ENCODE measurements at regions not wholly inside any gene's neighbourhood (a gene's known extent, or its start where the extent isn't known, plus 50 kb on each side); places are given as distances from the start of the nearest gene placed in this dataset.

DNA sequence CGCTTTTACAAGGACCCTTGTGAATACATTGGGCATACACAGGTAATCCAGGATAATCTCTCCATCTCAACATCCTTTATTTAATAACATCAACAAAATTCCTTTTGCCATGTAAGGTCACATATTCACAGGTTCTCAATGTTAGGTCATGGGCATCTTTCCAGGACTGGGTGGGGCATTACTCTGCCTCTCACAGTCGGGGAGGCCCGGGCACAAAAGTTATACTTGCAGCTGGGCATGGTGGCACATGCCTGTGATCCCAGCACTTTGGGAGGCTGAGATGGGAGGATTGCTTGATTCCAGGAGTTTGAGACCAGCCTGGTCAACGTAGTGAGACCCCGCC is 93.7 kb upstream of the AP1S2 start:
- no peak for TF ChIP-seq EZH2phosphoT487 (IDR thresholded peaks at IDR 0.05; ENCODE audit: borderline replicate concordance, low read depth, low read length)
- TF ChIP-seq, protein P1, sequence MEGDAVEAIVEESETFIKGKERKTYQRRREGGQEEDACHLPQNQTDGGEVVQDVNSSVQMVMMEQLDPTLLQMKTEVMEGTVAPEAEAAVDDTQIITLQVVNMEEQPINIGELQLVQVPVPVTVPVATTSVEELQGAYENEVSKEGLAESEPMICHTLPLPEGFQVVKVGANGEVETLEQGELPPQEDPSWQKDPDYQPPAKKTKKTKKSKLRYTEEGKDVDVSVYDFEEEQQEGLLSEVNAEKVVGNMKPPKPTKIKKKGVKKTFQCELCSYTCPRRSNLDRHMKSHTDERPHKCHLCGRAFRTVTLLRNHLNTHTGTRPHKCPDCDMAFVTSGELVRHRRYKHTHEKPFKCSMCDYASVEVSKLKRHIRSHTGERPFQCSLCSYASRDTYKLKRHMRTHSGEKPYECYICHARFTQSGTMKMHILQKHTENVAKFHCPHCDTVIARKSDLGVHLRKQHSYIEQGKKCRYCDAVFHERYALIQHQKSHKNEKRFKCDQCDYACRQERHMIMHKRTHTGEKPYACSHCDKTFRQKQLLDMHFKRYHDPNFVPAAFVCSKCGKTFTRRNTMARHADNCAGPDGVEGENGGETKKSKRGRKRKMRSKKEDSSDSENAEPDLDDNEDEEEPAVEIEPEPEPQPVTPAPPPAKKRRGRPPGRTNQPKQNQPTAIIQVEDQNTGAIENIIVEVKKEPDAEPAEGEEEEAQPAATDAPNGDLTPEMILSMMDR (conservative IDR thresholded peaks at IDR 0.05; ENCODE audit: low read length) = no peak
- Histone ChIP-seq H3K4me2 (ENCODE audit: low read length) (no peak overlapping the region), H3K9me3 (ENCODE audit: low read length) (no peaks in the 10 kb centered on the region), H3K4me1 (ENCODE audit: insufficient read depth, low read length, poor library complexity, severe bottlenecking) (no peaks in the 10 kb centered on the region), H3K79me2 (ENCODE audit: insufficient read depth, low read depth, low read length) (no peaks in the 10 kb centered on the region), H3K36me3 (ENCODE audit: insufficient read depth, low read length) (no peaks in the 10 kb centered on the region), H3K9me2 (ENCODE audit: insufficient read depth, low read length) (no peaks in the 10 kb centered on the region), H4K20me1 (ENCODE audit: insufficient read depth, low read length) (no peaks in the 10 kb centered on the region), H3K4me3 (ENCODE audit: low read depth, low read length, poor library complexity, severe bottlenecking) (no peak overlapping the region), H3K27ac (ENCODE audit: low read depth, low read length, poor library complexity, severe bottlenecking) (no peak overlapping the region), H2AFZ (ENCODE audit: low read length) (no peak overlapping the region)
- ChIA-PET POLR2A (no interaction called here), CTCF (ENCODE audit: unreplicated experiment) (no interaction called here)
- no peak for DNase-seq (ENCODE audit: low spot score)
- intact Hi-C loops (cut with micrococcal nuclease; ENCODE audit: unreplicated experiment) = no loop called here
- BruUV-seq (replicated peaks) = no TSS peak

DNA sequence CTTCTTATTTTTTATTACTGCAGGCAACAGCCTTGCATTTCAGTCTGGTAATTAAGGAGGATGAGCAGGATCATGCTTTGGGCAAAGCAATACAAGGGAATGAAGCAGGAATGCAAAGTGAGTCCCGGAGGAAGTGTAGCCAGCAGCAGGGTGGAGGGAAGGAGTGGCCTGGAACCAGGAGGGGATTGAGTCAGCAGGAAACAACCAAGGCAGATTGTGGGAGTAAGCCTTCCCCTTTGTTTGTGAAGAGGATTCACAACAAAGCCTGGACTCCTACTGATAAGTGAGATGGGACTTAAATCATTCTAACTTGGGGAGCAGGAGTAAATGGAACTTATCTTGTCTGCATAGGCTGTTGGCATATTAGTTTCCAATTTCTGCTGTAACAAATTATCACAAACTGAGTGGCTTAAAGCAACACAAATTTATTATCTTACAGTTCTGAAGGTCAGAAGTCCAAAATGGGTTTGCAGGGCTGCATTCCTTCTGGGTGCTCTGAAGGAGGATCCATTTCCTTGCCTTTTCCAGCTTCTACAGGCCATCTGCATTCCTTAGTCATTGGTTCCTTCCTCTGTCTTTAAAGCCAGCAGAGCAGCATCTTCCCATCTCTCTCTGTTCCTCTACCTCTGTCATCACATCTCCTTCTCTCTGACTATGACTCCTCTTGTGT is 93.2 kb upstream of the AP1S2 start:
- H3K4me3 ChIP-seq (ENCODE audit: low read depth, low read length, poor library complexity, severe bottlenecking) = no peak overlapping the region
- no peaks in the 10 kb centered on the region for H3K79me2 ChIP-seq (ENCODE audit: insufficient read depth, low read depth, low read length)
- no peak for TF ChIP-seq EZH2phosphoT487 (IDR thresholded peaks at IDR 0.05; ENCODE audit: borderline replicate concordance, low read depth, low read length)
- TF ChIP-seq, protein P1 (conservative IDR thresholded peaks at IDR 0.05; ENCODE audit: low read length) = no peak
- no peaks in the 10 kb centered on the region for H3K4me1 ChIP-seq (ENCODE audit: insufficient read depth, low read length, poor library complexity, severe bottlenecking)
- H3K4me2 ChIP-seq (ENCODE audit: low read length) = no peak overlapping the region
- ChIA-PET POLR2A (no interaction called here), CTCF (ENCODE audit: unreplicated experiment) (no interaction called here)
- H3K9me3 ChIP-seq (ENCODE audit: low read length) = no peaks in the 10 kb centered on the region
- BruUV-seq (replicated peaks) = no TSS peak
- DNase-seq (ENCODE audit: low spot score) = no peak
- no peak overlapping the region for H2AFZ ChIP-seq (ENCODE audit: low read length)
- H3K36me3 ChIP-seq (ENCODE audit: insufficient read depth, low read length) = no peaks in the 10 kb centered on the region
- intact Hi-C loops (cut with micrococcal nuclease; ENCODE audit: unreplicated experiment) = no loop called here
- no peaks in the 10 kb centered on the region for H4K20me1 ChIP-seq (ENCODE audit: insufficient read depth, low read length)
- no peak overlapping the region for H3K27ac ChIP-seq (ENCODE audit: low read depth, low read length, poor library complexity, severe bottlenecking)
- H3K9me2 ChIP-seq (ENCODE audit: insufficient read depth, low read length) = no peaks in the 10 kb centered on the region

DNA sequence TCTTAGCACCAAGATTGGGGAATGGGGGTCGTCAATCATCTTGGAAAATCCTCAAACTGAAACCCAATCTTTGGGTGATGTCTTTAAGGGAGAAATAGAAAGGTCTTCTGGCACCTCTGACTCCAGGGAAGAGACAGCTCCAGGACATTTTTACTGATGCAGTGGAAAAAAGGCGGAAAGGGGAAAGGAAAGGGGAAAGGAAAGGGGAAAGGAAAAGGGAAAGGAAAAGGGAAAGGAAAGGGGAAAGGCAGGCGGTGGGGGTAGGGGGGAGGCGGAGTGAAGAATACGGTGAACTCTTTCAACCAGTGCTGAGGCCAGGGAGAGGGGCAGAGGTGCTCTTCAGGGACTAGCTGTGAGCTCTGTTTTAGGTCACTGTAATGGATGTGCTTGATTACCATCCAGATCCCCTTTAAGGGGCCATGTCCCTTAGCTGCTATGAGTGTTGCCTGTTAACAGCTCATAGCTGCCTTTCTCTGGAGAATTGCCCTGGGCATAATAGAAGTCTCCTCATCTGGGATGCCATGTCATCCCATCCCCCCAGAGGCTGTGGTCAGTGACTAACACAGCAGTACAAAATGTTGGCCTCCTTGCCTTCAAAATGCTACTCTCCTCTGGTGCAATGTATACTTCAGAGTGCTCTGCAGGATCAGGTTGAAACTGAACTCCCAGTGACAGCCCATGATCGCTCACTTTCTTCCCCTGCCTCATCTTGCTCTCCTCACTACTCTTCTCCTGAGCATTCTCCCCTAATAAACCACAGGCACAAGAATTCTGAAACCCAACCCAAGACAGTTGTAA is 92.4 kb upstream of the AP1S2 start:
- H3K4me2 ChIP-seq (ENCODE audit: low read length) = no peak overlapping the region
- no peaks in the 10 kb centered on the region for H3K79me2 ChIP-seq (ENCODE audit: insufficient read depth, low read depth, low read length)
- BruUV-seq (replicated peaks) = no TSS peak
- DNase-seq (ENCODE audit: low spot score) = no peak
- no peaks in the 10 kb centered on the region for H4K20me1 ChIP-seq (ENCODE audit: insufficient read depth, low read length)
- H3K9me3 ChIP-seq (ENCODE audit: low read length) = no peaks in the 10 kb centered on the region
- H3K36me3 ChIP-seq (ENCODE audit: insufficient read depth, low read length) = no peaks in the 10 kb centered on the region
- TF ChIP-seq, protein P1 (conservative IDR thresholded peaks at IDR 0.05; ENCODE audit: low read length) = no peak
- TF ChIP-seq EZH2phosphoT487 (IDR thresholded peaks at IDR 0.05; ENCODE audit: borderline replicate concordance, low read depth, low read length) = no peak
- ChIA-PET POLR2A (no interaction called here), CTCF (ENCODE audit: unreplicated experiment) (no interaction called here)
- no peak overlapping the region for H2AFZ ChIP-seq (ENCODE audit: low read length)
- intact Hi-C loops (cut with micrococcal nuclease; ENCODE audit: unreplicated experiment) = no loop called here
- no peak overlapping the region for H3K27ac ChIP-seq (ENCODE audit: low read depth, low read length, poor library complexity, severe bottlenecking)
- no peak overlapping the region for H3K4me3 ChIP-seq (ENCODE audit: low read depth, low read length, poor library complexity, severe bottlenecking)
- H3K9me2 ChIP-seq (ENCODE audit: insufficient read depth, low read length) = no peaks in the 10 kb centered on the region
- H3K4me1 ChIP-seq (ENCODE audit: insufficient read depth, low read length, poor library complexity, severe bottlenecking) = no peaks in the 10 kb centered on the region
